GM12873 (cell line): ENCODE measurements at regions not wholly inside any gene's neighbourhood (a gene's known extent, or its start where the extent isn't known, plus 50 kb on each side); places are given as distances from the start of the nearest gene placed in this dataset.

Source experiments
- TF ChIP-seq, protein P1 (sequence below): IDR thresholded peaks from 2 replicates; pipeline ENCODE4 v1.5.1; 2012; ENCODE audit warnings: low read depth, mild to moderate bottlenecking, moderate library complexity, low read length, control low read depth; ENCODE audit not compliant: insufficient read depth; ENCODE audit errors: missing control alignments

DNA sequence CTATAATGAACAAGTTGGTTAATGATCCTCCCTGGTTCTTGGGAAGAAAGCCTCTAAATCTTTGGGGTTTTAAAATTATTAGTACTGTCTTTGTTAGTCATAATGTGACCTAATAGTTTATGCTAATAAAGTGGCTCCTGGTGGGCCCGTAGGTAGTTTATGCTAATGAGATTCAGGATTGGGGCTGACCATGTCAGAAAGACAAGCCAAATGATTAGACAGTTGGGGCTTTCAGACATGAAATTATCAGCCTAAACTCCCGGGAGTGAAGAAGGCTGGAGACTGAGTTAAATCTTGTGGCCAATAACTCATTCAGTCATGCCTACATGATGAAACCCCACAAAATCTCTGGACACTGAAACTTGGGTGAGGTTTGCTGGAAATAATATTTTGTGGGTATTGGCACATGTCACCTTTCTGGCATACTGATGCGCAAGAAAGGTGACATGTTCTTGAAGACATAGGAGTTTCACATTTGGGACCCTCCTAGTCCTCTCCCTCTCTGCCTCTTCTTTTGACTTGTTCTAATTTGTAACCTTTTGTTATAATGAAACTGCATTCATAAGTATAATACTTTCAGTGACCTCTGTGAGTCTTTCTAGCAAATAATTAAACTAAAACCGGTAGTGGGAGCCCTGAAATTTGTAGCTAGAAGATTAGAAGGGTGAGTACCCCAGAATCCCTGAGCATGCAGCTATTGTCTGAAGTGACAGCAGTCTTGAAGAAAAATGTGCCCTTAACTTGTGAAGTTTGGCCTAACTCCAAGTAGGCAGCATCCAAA, 196.8 kb upstream of the FSTL5 start:
- TF ChIP-seq, protein P1, sequence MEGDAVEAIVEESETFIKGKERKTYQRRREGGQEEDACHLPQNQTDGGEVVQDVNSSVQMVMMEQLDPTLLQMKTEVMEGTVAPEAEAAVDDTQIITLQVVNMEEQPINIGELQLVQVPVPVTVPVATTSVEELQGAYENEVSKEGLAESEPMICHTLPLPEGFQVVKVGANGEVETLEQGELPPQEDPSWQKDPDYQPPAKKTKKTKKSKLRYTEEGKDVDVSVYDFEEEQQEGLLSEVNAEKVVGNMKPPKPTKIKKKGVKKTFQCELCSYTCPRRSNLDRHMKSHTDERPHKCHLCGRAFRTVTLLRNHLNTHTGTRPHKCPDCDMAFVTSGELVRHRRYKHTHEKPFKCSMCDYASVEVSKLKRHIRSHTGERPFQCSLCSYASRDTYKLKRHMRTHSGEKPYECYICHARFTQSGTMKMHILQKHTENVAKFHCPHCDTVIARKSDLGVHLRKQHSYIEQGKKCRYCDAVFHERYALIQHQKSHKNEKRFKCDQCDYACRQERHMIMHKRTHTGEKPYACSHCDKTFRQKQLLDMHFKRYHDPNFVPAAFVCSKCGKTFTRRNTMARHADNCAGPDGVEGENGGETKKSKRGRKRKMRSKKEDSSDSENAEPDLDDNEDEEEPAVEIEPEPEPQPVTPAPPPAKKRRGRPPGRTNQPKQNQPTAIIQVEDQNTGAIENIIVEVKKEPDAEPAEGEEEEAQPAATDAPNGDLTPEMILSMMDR: no peak

DNA sequence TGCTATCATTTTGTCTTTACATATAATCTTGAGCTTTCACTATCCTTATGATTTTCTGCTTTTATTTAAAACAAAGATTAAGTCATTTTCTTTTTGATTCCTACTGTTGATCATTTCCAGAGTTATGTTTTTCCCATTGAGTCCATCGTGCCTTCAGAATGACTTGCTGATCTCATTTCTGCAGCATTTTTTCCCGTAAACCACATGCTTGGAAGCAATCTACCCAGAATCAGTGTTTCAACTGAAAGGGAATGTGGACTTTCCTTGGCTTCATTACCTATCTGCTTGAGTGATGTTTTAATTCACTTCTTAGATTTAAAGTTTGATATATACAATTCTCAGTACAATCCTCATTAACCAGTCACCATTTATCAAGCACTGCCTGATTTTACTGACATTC, 192.4 kb upstream of the FSTL5 start:
- TF ChIP-seq, protein P1: no peak

DNA sequence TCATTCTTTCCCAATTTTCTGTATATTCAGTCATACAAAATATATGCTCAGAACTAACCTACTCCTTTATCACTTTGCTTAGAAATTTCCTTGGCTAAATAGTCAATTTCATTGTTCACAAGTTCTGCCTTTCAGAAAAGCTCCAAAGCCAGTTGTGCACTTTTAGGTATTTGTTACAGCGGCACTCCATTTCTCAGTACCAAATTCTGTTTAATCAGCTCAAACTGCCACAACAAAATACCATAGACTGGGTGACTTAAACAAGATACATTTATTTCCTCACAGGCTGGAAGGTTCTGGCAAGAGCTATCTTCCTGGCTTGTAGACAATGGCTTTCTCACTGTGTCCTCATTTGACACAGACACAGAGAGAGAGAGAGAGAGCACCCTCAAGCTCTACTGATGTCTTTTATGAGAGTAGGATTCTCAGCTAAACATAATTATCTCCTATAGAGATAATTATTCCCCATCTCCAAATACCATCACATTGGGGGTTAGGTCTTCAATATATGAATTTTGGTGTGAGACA, 188.8 kb upstream of the FSTL5 start:
- TF ChIP-seq, protein P1: no peak

DNA sequence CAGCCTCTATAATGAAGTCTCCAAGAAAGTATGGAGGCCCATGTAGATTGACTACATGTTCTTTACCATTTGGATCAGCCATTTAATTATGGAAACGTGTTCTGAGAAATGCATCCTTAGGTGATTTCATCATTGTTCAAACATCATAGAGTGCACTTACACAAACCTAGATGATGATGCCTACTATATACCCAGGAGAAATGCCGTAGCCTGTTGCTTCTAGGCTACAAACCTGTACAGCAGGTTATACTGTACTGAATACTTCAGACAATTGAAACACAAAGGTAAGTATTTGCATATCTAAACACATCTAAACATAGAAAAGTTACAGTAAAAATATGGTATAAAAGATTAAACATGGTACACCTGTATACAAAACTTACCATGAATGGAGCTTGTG, 186.5 kb upstream of the FSTL5 start:
- TF ChIP-seq, protein P1: no peak

DNA sequence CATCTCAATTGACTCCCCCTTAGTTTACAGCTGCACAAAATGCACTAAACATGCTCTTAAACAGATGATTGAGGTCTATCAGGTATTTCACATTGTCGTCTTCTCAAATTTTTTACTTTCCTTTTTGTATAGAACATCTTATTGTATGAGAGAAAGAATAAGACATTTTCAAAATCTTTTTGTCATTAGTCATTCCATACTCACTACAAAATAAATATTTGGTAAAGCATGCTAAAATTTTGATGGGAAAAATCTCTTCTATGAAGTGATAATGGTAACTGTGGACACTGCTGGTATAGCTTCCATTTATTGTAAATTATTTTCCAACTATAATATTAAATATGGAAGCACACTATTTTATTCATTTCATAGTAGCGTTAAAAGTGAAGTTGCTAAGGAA, 185.6 kb upstream of the FSTL5 start:
- TF ChIP-seq, protein P1: no peak

DNA sequence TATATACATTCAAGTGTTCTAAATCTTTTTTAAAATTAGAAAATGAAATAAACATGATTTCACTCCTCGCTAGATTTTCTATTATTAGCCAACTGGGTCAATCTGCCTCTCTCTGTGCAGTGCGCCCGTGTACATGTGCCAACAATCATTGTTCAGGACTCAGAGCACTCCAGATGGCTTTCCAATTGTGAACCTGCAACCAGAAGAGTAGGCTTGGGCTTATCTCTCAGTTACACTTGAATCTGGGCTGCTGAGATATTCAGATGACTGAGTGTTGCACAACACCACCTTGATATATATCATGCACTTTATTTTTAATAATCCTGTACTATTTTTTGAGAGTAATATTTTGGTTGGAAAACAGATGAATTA, 184.0 kb upstream of the FSTL5 start:
- TF ChIP-seq, protein P1: no peak

DNA sequence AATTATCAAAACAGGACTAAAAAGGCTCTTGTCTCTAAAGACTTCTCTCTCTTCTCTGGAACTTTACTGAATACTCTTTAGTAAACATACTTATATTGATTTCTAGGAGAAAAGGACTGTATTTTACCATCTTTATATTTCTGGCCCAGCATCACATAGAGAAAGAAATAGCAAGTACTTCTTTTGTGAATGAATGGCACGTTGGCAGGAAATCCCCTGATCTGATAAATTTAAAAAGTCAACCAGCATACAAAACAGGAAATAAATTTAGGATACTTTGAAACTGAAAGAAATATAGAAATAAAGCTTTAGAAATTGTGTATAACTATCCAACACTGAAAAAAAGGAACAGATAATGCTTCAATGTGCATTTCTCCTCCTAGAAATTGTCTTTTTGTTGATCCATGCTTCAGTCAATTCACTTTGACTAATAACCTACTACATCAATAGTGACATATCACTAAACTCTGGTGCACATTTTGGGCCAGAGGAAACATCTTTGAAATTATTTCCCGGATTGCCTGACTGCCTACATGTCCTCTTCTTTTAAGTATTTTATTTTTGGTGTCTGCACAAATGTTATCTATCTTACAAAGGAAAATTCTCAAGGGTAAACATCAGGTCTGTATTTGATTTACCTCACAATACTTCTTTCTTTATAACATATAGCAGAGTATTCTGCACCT, 183.5 kb upstream of the FSTL5 start:
- TF ChIP-seq, protein P1: no peak
